Hepatocyte (in vitro differentiated cells): ENCODE measurements at regions not wholly inside any gene's neighbourhood (a gene's known extent, or its start where the extent isn't known, plus 50 kb on each side); places are given as distances from the start of the nearest gene placed in this dataset.

Source experiments
- DNase-seq: peaks from one replicate; pipeline ENCODE4 v3.0.0-alpha.2; 2016; ENCODE audit warnings: low spot score
- H2AFZ ChIP-seq: fragments of 200-600 bp; sonication (generic); 2 replicates; pipeline ENCODE4 v1.6.0; 2016; ENCODE audit warnings: antibody characterized with exemption, mild to moderate bottlenecking
- H3K27ac ChIP-seq: fragments of 200-600 bp; sonication (generic); 2 replicates; pipeline ENCODE4 v1.5.1; 2016; ENCODE audit warnings: mild to moderate bottlenecking
- H3K27me3 ChIP-seq: fragments of 200-600 bp; sonication (generic); 2 replicates; pipeline ENCODE4 v1.6.1; 2016
- H3K36me3 ChIP-seq: fragments of 200-600 bp; sonication (generic); replicated peaks from 2 replicates; pipeline ENCODE4 v1.5.1; 2016; ENCODE audit warnings: low read depth; ENCODE audit not compliant: insufficient read depth
- H3K4me1 ChIP-seq: fragments of 200-600 bp; sonication (generic); 2 replicates; pipeline ENCODE4 v1.5.1; 2016; ENCODE audit warnings: mild to moderate bottlenecking, moderate library complexity; ENCODE audit not compliant: insufficient read depth
- H3K4me2 ChIP-seq: fragments of 200-600 bp; sonication (generic); 2 replicates; pipeline ENCODE4 v1.6.0; 2016
- H3K4me3 ChIP-seq: fragments of 200-600 bp; sonication (generic); 2 replicates; pipeline ENCODE4 v1.5.1; 2016; ENCODE audit warnings: mild to moderate bottlenecking
- H3K79me2 ChIP-seq: fragments of 200-600 bp; sonication (generic); 2 replicates; pipeline ENCODE4 v1.6.0; 2017; ENCODE audit warnings: mild to moderate bottlenecking
- H3K9me2 ChIP-seq: fragments of 200-600 bp; sonication (generic); replicated peaks from 2 replicates; pipeline ENCODE4 v1.6.0; 2017; ENCODE audit warnings: mild to moderate bottlenecking; ENCODE audit not compliant: insufficient read depth
- H3K9me3 ChIP-seq: fragments of 200-600 bp; sonication (generic); 2 replicates; pipeline ENCODE4 v1.5.1; 2016; ENCODE audit warnings: low read depth, mild to moderate bottlenecking
- H4K20me1 ChIP-seq: fragments of 200-600 bp; sonication (generic); 2 replicates; pipeline ENCODE4 v1.6.0; 2016; ENCODE audit warnings: mild to moderate bottlenecking; ENCODE audit not compliant: insufficient read depth, poor library complexity, severe bottlenecking
- CTCF ChIP-seq: fragments of 200-600 bp; sonication (generic); IDR thresholded peaks from 2 replicates; pipeline ENCODE4 v1.5.1; 2016; ENCODE audit warnings: antibody characterized with exemption, mild to moderate bottlenecking; ENCODE audit not compliant: poor library complexity
- EZH2 ChIP-seq: fragments of 200-600 bp; sonication (generic); IDR thresholded peaks from 2 replicates; pipeline ENCODE4 v1.6.1; 2016; ENCODE audit warnings: antibody characterized with exemption, mild to moderate bottlenecking, borderline replicate concordance
- EZH2phosphoT487 ChIP-seq: fragments of 200-600 bp; sonication (generic); IDR thresholded peaks from one replicate; pipeline ENCODE4 v1.6.1; 2018; ENCODE audit warnings: antibody characterized with exemption, mild to moderate bottlenecking, low read depth, moderate library complexity; ENCODE audit not compliant: unreplicated experiment, severe bottlenecking
- WGBS: methylation state at CpG from one replicate; pipeline ENCODE4 v1.1.6; 2016; ENCODE audit warnings: low lambda C conversion rate; ENCODE audit errors: missing lambda C conversion rate; 5-methylcytosine and 5-hydroxymethylcytosine counted together

GRCh38 chr4:181592221-181592745 is 650.9 kb upstream of the TENM3 start:
- Histone ChIP-seq H3K4me3 (no peak overlapping the region), H3K27me3 (no peaks in the 10 kb centered on the region), H3K36me3 (no peaks in the 10 kb centered on the region), H3K9me3 (no peaks in the 10 kb centered on the region), H3K27ac (no peak overlapping the region), H3K4me1 (no peaks in the 10 kb centered on the region), H4K20me1 (no peaks in the 10 kb centered on the region), H3K4me2 (no peak overlapping the region), H3K79me2 (no peaks in the 10 kb centered on the region), H3K9me2 (no peaks in the 10 kb centered on the region), H2AFZ (no peak overlapping the region)
- DNase-seq: no peak
- 91% methylated on average over 5 of the region's 5 CpGs for WGBS
- no peak for TF ChIP-seq EZH2

GRCh38 chr4:181593703-181594102 is 649.5 kb upstream of the TENM3 start:
- Histone ChIP-seq H3K4me3 (no peak overlapping the region), H3K9me2 (no peaks in the 10 kb centered on the region), H3K4me2 (no peak overlapping the region), H3K27ac (no peak overlapping the region), H3K9me3 (no peaks in the 10 kb centered on the region), H3K4me1 (no peaks in the 10 kb centered on the region), H4K20me1 (no peaks in the 10 kb centered on the region), H3K36me3 (no peaks in the 10 kb centered on the region), H3K27me3 (no peaks in the 10 kb centered on the region), H2AFZ (no peak overlapping the region), H3K79me2 (no peaks in the 10 kb centered on the region)
- WGBS: 82% methylated on average over 2 of the region's 2 CpGs
- no peak for DNase-seq
- TF ChIP-seq EZH2phosphoT487 (no peak), CTCF (no peak), EZH2 (no peak)

GRCh38 chr4:181594188-181594587 is 649.0 kb upstream of the TENM3 start:
- Histone ChIP-seq H2AFZ (no peak overlapping the region), H3K27ac (no peak overlapping the region), H4K20me1 (no peaks in the 10 kb centered on the region), H3K4me2 (no peak overlapping the region), H3K4me1 (no peaks in the 10 kb centered on the region), H3K27me3 (no peaks in the 10 kb centered on the region), H3K4me3 (no peak overlapping the region), H3K9me2 (no peaks in the 10 kb centered on the region), H3K36me3 (no peaks in the 10 kb centered on the region), H3K9me3 (no peaks in the 10 kb centered on the region), H3K79me2 (no peaks in the 10 kb centered on the region)
- no peak for TF ChIP-seq EZH2
- no peak for TF ChIP-seq CTCF
- no peak for TF ChIP-seq EZH2phosphoT487
- DNase-seq: no peak

- H3K9me3 ChIP-seq: no peaks in the 10 kb centered on the region
- H3K27me3 ChIP-seq: no peaks in the 10 kb centered on the region
- no peaks in the 10 kb centered on the region for H4K20me1 ChIP-seq
- no peaks in the 10 kb centered on the region for H3K79me2 ChIP-seq
- no peaks in the 10 kb centered on the region for H3K9me2 ChIP-seq
- no peak overlapping the region for H3K4me2 ChIP-seq
- H3K27ac ChIP-seq: no peak overlapping the region
- no peak overlapping the region for H2AFZ ChIP-seq
- DNase-seq: no peak
- H3K4me3 ChIP-seq: no peak overlapping the region
- 53% methylated on average over 5 of the region's 5 CpGs for whole genome bisulfite sequencing
- no peaks in the 10 kb centered on the region for H3K36me3 ChIP-seq
- H3K4me1 ChIP-seq: no peaks in the 10 kb centered on the region
- TF ChIP-seq CTCF (no peak), EZH2 (no peak), EZH2phosphoT487 (no peak)
Measured at GRCh38 chr4:181595716-181596115, 647.5 kb upstream of the TENM3 start.
